WTC11 (cell line): ENCODE measurements at regions not wholly inside any gene's neighbourhood (a gene's known extent, or its start where the extent isn't known, plus 50 kb on each side); places are given as distances from the start of the nearest gene placed in this dataset.
A peak's percentile ranks its signal among the peaks of the same experiment; 100 is the strongest.

ENCODE experiments used
- ATAC-seq: fragments of 200-7000 bp; cut with Tn5 transposase; 2 replicates; pipeline ENCODE4 v1.10.0; 2021; ENCODE audit warnings: mild to moderate bottlenecking, moderate library complexity
- CTCF ChIA-PET: fragments of 300-600 bp; sonication (Branson Sonifier 250); formaldehyde crosslinking; loops from one replicate; lab custom pipeline; 2021; ENCODE audit warnings: antibody characterized with exemption; lab: Charles Lee
- POLR2A ChIA-PET: fragments of 350-600 bp; sonication (Branson Sonifier 250); formaldehyde crosslinking; loops from one replicate; lab custom pipeline; 2021; ENCODE audit warnings: antibody characterized with exemption; lab: Charles Lee
- DNase-seq: peaks from one replicate; pipeline ENCODE4 v3.0.0; 2021; ENCODE audit warnings: low spot score
- H3K27ac Mint-ChIP-seq: 2 replicates; pipeline ENCODE4 v1.8.0; 2021; ENCODE audit warnings: mixed read lengths
- H3K27me3 Mint-ChIP-seq: 2 replicates; pipeline ENCODE4 v1.8.0; 2021; ENCODE audit warnings: low read depth, mild to moderate bottlenecking, moderate library complexity, mixed read lengths
- H3K36me3 Mint-ChIP-seq: 2 replicates; pipeline ENCODE4 v1.8.0; 2021; ENCODE audit warnings: mixed read lengths
- H3K4me1 Mint-ChIP-seq: 2 replicates; pipeline ENCODE4 v1.8.0; 2022; ENCODE audit warnings: mixed read lengths
- H3K4me3 Mint-ChIP-seq: 2 replicates; pipeline ENCODE4 v1.8.0; 2021; ENCODE audit warnings: mild to moderate bottlenecking, moderate library complexity, mixed read lengths
- H3K9me3 Mint-ChIP-seq: 2 replicates; pipeline ENCODE4 v1.8.0; 2021; ENCODE audit warnings: mixed read lengths
- EMX1 ChIP-seq: fragments of 250-450 bp; sonication (Bioruptor Pico); IDR thresholded peaks from 2 replicates; pipeline ENCODE4 v1.8.0; 2021; ENCODE audit warnings: mild to moderate bottlenecking
- ETV6 ChIP-seq: sonication (generic); formaldehyde crosslinking; IDR thresholded peaks from 2 replicates; pipeline ENCODE4 v1.8.1; 2022; ENCODE audit warnings: mild to moderate bottlenecking, missing genetic modification reagents
- FOXJ3 ChIP-seq: sonication (generic); formaldehyde crosslinking; IDR thresholded peaks from 2 replicates; pipeline ENCODE4 v1.9.0; 2021; ENCODE audit warnings: missing genetic modification reagents, mild to moderate bottlenecking, borderline replicate concordance
- GRHL2 ChIP-seq: fragments of 250-450 bp; sonication (Bioruptor Pico); IDR thresholded peaks from 2 replicates; pipeline ENCODE4 v1.8.0; 2022; ENCODE audit warnings: mild to moderate bottlenecking, moderate library complexity; ENCODE audit not compliant: insufficient replicate concordance, severe bottlenecking
- HMGA2 ChIP-seq: fragments of 250-450 bp; sonication (Bioruptor Pico); IDR thresholded peaks from 2 replicates; pipeline ENCODE4 v1.4.0; 2021; ENCODE audit warnings: mild to moderate bottlenecking, moderate library complexity
- NFATC4 ChIP-seq: fragments of 250-450 bp; sonication (Bioruptor Pico); IDR thresholded peaks from 2 replicates; pipeline ENCODE4 v1.9.0; 2021; ENCODE audit warnings: mild to moderate bottlenecking
- PRRX2 ChIP-seq: fragments of 250-450 bp; sonication (Bioruptor Pico); IDR thresholded peaks from 2 replicates; pipeline ENCODE4 v1.8.0; 2021; ENCODE audit warnings: mild to moderate bottlenecking
- SP1 ChIP-seq: sonication (generic); formaldehyde crosslinking; conservative IDR thresholded peaks from 2 replicates; pipeline ENCODE4 v1.8.1; 2022; ENCODE audit warnings: missing genetic modification reagents
- TEAD1 ChIP-seq: sonication (generic); formaldehyde crosslinking; IDR thresholded peaks from 2 replicates; pipeline ENCODE4 v1.8.0; 2022; ENCODE audit warnings: mild to moderate bottlenecking, missing genetic modification reagents
- TP53 ChIP-seq: sonication (generic); formaldehyde crosslinking; IDR thresholded peaks from 2 replicates; pipeline ENCODE4 v1.8.1; 2023; ENCODE audit warnings: mild to moderate bottlenecking, missing genetic modification reagents
- ZNF138 ChIP-seq: sonication (generic); formaldehyde crosslinking; conservative IDR thresholded peaks from 2 replicates; pipeline ENCODE4 v1.8.1; 2022; ENCODE audit warnings: mild to moderate bottlenecking, moderate library complexity, missing genetic modification reagents
- ZNF232 ChIP-seq: sonication (generic); formaldehyde crosslinking; IDR thresholded peaks from 2 replicates; pipeline ENCODE4 v1.8.0; 2022; ENCODE audit warnings: mild to moderate bottlenecking, missing genetic modification reagents
- ZNF423 ChIP-seq: fragments of 250-450 bp; sonication (Bioruptor Pico); IDR thresholded peaks from 2 replicates; pipeline ENCODE4 v2.1.2; 2022; ENCODE audit warnings: mild to moderate bottlenecking, moderate library complexity
- TF ChIP-seq, protein P1 (sequence below): sonication (generic); formaldehyde crosslinking; IDR thresholded peaks from 2 replicates; pipeline ENCODE4 v1.8.0; 2022; ENCODE audit warnings: mild to moderate bottlenecking, missing genetic modification reagents
- TF ChIP-seq, protein P2 (sequence below): sonication (generic); formaldehyde crosslinking; IDR thresholded peaks from 2 replicates; pipeline ENCODE4 v1.8.1; 2022; ENCODE audit warnings: missing genetic modification reagents, borderline replicate concordance
- TF ChIP-seq, protein P3 (sequence below): sonication (generic); formaldehyde crosslinking; IDR thresholded peaks from 2 replicates; pipeline ENCODE4 v1.8.1; 2022; ENCODE audit warnings: low read depth, mild to moderate bottlenecking, moderate library complexity, missing genetic modification reagents, borderline replicate concordance
- TF ChIP-seq, protein P4 (sequence below): sonication (generic); formaldehyde crosslinking; IDR thresholded peaks from 2 replicates; pipeline ENCODE4 v1.8.1; 2022; ENCODE audit warnings: mild to moderate bottlenecking, moderate library complexity, missing genetic modification reagents
- TF ChIP-seq, protein P5 (sequence below): sonication (generic); formaldehyde crosslinking; IDR thresholded peaks from 2 replicates; pipeline ENCODE4 v1.8.1; 2023; ENCODE audit warnings: mild to moderate bottlenecking, missing genetic modification reagents, moderate library complexity
- TF ChIP-seq, protein P6 (sequence below): sonication (generic); formaldehyde crosslinking; IDR thresholded peaks from 2 replicates; pipeline ENCODE4 v1.8.0; 2023; ENCODE audit warnings: mild to moderate bottlenecking, missing genetic modification reagents
- TF ChIP-seq, protein P7 (sequence below): sonication (generic); formaldehyde crosslinking; IDR thresholded peaks from 2 replicates; pipeline ENCODE4 v1.8.0; 2022; ENCODE audit warnings: mild to moderate bottlenecking, missing genetic modification reagents

DNA sequence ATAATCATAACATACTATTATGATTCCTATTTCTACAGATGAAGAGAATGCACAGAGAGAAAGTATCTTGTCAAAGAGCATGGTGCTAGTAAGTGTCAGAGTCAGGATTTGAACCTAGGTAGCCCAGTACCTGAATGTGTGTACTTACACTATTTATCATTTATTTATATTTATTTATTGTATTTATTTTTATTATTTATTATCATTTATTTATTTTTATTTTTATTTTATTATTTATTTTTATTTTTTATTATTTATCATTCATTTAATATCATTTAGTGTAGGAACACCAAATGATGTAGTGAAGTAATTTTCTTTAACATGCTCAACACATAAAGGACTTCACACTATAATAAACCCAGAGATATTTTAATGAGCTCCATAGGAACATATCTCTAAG, 209.4 kb upstream of the ZFP42 start:
- ATAC-seq = no peak

DNA sequence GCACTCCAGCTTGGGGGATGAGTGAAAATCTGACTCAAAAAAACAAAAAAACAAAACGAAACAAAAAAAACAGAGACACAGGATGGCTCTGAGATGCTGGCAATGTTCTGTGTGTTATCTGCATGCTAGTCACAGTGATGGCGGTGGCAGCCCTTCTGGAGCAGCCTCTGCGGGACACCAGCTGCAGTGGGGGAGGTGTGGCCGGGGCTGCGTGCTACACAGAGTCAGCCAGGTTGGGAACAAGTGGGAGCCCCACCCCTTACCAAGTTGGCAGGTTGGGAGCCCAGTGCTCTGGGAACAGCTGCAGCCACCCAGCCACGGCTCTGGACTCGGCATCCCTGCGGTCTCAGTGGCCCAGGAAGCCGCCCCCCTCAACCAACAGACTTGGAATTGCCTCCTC, 206.5 kb upstream of the ZFP42 start:
- DNase-seq (no peak), ATAC-seq (peak; percentile 38; the same call in 1 of the 2 replicates)
- H3K4me3 Mint-ChIP-seq = no peak overlapping the region
- TF ChIP-seq TEAD1 (CRISPR knock-in tag) (no peak), ZNF232 (CRISPR knock-in tag) (no peak), ZNF138 (CRISPR knock-in tag) (no peak), EMX1 (CRISPR knock-in tag) (no peak), GRHL2 (no peak), PRRX2 (CRISPR knock-in tag) (no peak)
- TF ChIP-seq, protein P1, sequence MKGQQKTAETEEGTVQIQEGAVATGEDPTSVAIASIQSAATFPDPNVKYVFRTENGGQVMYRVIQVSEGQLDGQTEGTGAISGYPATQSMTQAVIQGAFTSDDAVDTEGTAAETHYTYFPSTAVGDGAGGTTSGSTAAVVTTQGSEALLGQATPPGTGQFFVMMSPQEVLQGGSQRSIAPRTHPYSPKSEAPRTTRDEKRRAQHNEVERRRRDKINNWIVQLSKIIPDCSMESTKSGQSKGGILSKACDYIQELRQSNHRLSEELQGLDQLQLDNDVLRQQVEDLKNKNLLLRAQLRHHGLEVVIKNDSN (CRISPR knock-in tag) = no peak
- TF ChIP-seq, protein P2, sequence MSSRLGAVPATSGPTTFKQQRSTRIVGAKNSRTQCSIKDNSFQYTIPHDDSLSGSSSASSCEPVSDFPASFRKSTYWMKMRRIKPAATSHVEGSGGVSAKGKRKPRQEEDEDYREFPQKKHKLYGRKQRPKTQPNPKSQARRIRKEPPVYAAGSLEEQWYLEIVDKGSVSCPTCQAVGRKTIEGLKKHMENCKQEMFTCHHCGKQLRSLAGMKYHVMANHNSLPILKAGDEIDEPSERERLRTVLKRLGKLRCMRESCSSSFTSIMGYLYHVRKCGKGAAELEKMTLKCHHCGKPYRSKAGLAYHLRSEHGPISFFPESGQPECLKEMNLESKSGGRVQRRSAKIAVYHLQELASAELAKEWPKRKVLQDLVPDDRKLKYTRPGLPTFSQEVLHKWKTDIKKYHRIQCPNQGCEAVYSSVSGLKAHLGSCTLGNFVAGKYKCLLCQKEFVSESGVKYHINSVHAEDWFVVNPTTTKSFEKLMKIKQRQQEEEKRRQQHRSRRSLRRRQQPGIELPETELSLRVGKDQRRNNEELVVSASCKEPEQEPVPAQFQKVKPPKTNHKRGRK (CRISPR knock-in tag) = no peak
- TF ChIP-seq, protein P3, sequence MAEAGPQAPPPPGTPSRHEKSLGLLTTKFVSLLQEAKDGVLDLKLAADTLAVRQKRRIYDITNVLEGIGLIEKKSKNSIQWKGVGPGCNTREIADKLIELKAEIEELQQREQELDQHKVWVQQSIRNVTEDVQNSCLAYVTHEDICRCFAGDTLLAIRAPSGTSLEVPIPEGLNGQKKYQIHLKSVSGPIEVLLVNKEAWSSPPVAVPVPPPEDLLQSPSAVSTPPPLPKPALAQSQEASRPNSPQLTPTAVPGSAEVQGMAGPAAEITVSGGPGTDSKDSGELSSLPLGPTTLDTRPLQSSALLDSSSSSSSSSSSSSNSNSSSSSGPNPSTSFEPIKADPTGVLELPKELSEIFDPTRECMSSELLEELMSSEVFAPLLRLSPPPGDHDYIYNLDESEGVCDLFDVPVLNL = no peak
- TF ChIP-seq, protein P4, sequence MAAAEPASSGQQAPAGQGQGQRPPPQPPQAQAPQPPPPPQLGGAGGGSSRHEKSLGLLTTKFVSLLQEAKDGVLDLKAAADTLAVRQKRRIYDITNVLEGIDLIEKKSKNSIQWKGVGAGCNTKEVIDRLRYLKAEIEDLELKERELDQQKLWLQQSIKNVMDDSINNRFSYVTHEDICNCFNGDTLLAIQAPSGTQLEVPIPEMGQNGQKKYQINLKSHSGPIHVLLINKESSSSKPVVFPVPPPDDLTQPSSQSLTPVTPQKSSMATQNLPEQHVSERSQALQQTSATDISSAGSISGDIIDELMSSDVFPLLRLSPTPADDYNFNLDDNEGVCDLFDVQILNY (CRISPR knock-in tag) = no peak
- no peaks in the 10 kb centered on the region for H3K4me1 Mint-ChIP-seq
- peaks cover 10% of the 10 kb centered on the region for H3K36me3 Mint-ChIP-seq
- POLR2A ChIA-PET = no interaction called here
- peaks cover 14% of the 10 kb centered on the region for H3K9me3 Mint-ChIP-seq
- no peaks in the 10 kb centered on the region for H3K27me3 Mint-ChIP-seq
- CTCF ChIA-PET = no interaction called here
- no peak overlapping the region for H3K27ac Mint-ChIP-seq

More for the DNA sequence above, 209.4 kb upstream of the ZFP42 start:
- Mint-ChIP-seq H3K36me3 (peaks cover 22% of the 10 kb centered on the region), H3K27ac (no peak overlapping the region), H3K4me3 (no peak overlapping the region), H3K4me1 (peaks cover 5% of the 10 kb centered on the region), H3K9me3 (peaks cover 22% of the 10 kb centered on the region), H3K27me3 (no peaks in the 10 kb centered on the region)
- POLR2A ChIA-PET = no interaction called here
- TF ChIP-seq HMGA2 (CRISPR knock-in tag) = peak; percentile 100
- no peak for TF ChIP-seq FOXJ3 (CRISPR knock-in tag)
- no peak for TF ChIP-seq SP1 (CRISPR knock-in tag)
- CTCF ChIA-PET = no interaction called here
- no peak for DNase-seq

DNA sequence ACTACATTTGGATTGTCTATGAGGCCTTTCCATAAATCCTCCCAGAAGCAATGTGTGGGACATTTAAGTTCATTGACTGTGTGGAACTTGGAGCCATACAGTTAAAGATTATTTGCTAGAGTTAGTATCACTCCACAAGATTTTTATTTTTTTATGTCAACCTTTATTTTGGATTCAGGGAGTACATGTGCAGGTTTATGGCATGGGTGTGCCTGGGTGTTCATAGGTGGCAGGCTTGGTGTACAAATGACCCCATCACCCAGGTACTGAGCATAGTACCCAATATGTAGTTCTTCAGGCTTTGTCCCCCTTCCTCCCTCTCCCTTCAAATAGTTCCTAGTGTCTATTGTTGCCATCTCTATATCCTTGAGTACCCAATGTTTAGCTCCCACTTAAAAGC, 199.8 kb upstream of the ZFP42 start:
- ChIA-PET POLR2A (no interaction called here), CTCF (no interaction called here)
- H3K9me3 Mint-ChIP-seq = peaks cover 22% of the 10 kb centered on the region
- peaks cover 5% of the 10 kb centered on the region; the same call in 1 of the 2 replicates for H3K27me3 Mint-ChIP-seq
- ATAC-seq (no peak), DNase-seq (no peak)
- no peak overlapping the region for H3K4me3 Mint-ChIP-seq
- TF ChIP-seq TEAD1 (CRISPR knock-in tag) = no peak
- peaks cover 9% of the 10 kb centered on the region for H3K4me1 Mint-ChIP-seq
- peaks cover 15% of the 10 kb centered on the region for H3K36me3 Mint-ChIP-seq
- H3K27ac Mint-ChIP-seq = no peak overlapping the region

DNA sequence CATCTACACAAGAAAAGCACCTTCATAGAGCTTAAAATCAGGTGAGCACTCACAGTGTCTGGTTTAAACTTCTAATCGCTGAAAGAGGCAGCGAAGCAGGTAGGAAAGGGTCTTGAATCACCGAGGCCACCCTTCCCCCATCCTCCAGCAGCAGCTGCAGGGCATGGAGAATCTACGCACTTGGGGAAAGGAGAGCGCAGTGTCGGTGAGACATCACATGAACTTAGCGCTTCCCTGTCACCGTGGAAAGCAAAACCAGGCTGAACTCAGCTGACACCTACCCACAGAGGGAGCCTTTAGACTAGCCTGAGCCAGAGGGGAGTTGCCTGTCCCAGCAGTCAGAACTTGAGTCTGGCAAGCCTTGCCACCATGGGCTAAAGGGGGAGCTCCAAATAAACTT, 197.2 kb upstream of the ZFP42 start:
- peaks cover 5% of the 10 kb centered on the region; the same call in 1 of the 2 replicates for H3K27me3 Mint-ChIP-seq
- ChIA-PET CTCF (interaction anchor here (0.8 to 1.0 kb wide), 3 partner anchors 26 to 186 kb away, joined by 3 read pairs; no protein-coding TSS in a partner anchor), POLR2A (interaction anchor here (0.5 kb wide), 1 partner anchor 285 kb away, joined by 3 read pairs; no protein-coding TSS in a partner anchor)
- ATAC-seq = peak; percentile 89
- peak; percentile 21 for DNase-seq
- peak overlapping the region; percentile 32 for H3K4me3 Mint-ChIP-seq
- H3K4me1 Mint-ChIP-seq = peaks cover 9% of the 10 kb centered on the region
- H3K36me3 Mint-ChIP-seq = peaks cover 21% of the 10 kb centered on the region
- TF ChIP-seq, protein P5, sequence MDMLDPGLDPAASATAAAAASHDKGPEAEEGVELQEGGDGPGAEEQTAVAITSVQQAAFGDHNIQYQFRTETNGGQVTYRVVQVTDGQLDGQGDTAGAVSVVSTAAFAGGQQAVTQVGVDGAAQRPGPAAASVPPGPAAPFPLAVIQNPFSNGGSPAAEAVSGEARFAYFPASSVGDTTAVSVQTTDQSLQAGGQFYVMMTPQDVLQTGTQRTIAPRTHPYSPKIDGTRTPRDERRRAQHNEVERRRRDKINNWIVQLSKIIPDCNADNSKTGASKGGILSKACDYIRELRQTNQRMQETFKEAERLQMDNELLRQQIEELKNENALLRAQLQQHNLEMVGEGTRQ (CRISPR knock-in tag) = 0 out of 2 replicates have a peak, but pooled peaks have one; percentile 10
- TF ChIP-seq ZNF423 (CRISPR knock-in tag) (peak; percentile 14; the same call in 1 of the 2 replicates), ETV6 (CRISPR knock-in tag) (peak; percentile 22; the same call in 1 of the 2 replicates), NFATC4 (CRISPR knock-in tag) (no peak), TP53 (CRISPR knock-in tag) (no peak)
- TF ChIP-seq, protein P6, sequence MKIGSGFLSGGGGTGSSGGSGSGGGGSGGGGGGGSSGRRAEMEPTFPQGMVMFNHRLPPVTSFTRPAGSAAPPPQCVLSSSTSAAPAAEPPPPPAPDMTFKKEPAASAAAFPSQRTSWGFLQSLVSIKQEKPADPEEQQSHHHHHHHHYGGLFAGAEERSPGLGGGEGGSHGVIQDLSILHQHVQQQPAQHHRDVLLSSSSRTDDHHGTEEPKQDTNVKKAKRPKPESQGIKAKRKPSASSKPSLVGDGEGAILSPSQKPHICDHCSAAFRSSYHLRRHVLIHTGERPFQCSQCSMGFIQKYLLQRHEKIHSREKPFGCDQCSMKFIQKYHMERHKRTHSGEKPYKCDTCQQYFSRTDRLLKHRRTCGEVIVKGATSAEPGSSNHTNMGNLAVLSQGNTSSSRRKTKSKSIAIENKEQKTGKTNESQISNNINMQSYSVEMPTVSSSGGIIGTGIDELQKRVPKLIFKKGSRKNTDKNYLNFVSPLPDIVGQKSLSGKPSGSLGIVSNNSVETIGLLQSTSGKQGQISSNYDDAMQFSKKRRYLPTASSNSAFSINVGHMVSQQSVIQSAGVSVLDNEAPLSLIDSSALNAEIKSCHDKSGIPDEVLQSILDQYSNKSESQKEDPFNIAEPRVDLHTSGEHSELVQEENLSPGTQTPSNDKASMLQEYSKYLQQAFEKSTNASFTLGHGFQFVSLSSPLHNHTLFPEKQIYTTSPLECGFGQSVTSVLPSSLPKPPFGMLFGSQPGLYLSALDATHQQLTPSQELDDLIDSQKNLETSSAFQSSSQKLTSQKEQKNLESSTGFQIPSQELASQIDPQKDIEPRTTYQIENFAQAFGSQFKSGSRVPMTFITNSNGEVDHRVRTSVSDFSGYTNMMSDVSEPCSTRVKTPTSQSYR (CRISPR knock-in tag) = no peak
- TF ChIP-seq, protein P7, sequence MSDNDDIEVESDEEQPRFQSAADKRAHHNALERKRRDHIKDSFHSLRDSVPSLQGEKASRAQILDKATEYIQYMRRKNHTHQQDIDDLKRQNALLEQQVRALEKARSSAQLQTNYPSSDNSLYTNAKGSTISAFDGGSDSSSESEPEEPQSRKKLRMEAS (CRISPR knock-in tag) = peak; percentile 38; the same call in 1 of the 2 replicates
- TF ChIP-seq, all 79 proteins: peak for 4
- peaks cover 45% of the 10 kb centered on the region for H3K9me3 Mint-ChIP-seq
- H3K27ac Mint-ChIP-seq = peak overlapping the region; percentile 50
